H9 (cell line): ENCODE measurements at regions not wholly inside any gene's neighbourhood (a gene's known extent, or its start where the extent isn't known, plus 50 kb on each side); places are given as distances from the start of the nearest gene placed in this dataset.

Source experiments
- DNase-seq: peaks from one replicate; pipeline ENCODE4 v3.0.0-alpha.2; 2017
- H2AFZ ChIP-seq: one replicate; pipeline ENCODE4 v1.6.1; 2013; ENCODE audit warnings: mild to moderate bottlenecking, low read length, control low read depth, moderate library complexity
- H2AK5ac ChIP-seq: 2 replicates; pipeline ENCODE4 v1.6.1; 2013; ENCODE audit warnings: low read length, control low read depth, mixed read lengths; ENCODE audit not compliant: insufficient read length
- H2BK120ac ChIP-seq: one replicate; pipeline ENCODE4 v1.6.1; 2013; ENCODE audit warnings: low read depth, mild to moderate bottlenecking, low read length, control low read depth, inconsistent platforms; ENCODE audit not compliant: poor library complexity, severe bottlenecking
- H2BK12ac ChIP-seq: 2 replicates; pipeline ENCODE4 v1.6.1; 2013; ENCODE audit warnings: low read length, control low read depth, mixed read lengths, low read depth; ENCODE audit not compliant: insufficient read length
- H2BK15ac ChIP-seq: 2 replicates; pipeline ENCODE4 v1.6.1; 2013; ENCODE audit warnings: low read depth, low read length, control low read depth
- H2BK20ac ChIP-seq: one replicate; pipeline ENCODE4 v1.6.1; 2013; ENCODE audit warnings: low read depth, mild to moderate bottlenecking, low read length, control low read depth, inconsistent platforms; ENCODE audit not compliant: poor library complexity, severe bottlenecking
- H2BK5ac ChIP-seq: 2 replicates; pipeline ENCODE4 v1.6.1; 2013; ENCODE audit warnings: low read length, control low read depth, mixed read lengths; ENCODE audit not compliant: insufficient read length
- H3K14ac ChIP-seq: 2 replicates; pipeline ENCODE4 v1.6.1; 2013; ENCODE audit warnings: low read length, control low read depth; ENCODE audit not compliant: insufficient read depth
- H3K18ac ChIP-seq: 2 replicates; pipeline ENCODE4 v1.6.1; 2013; ENCODE audit warnings: low read depth, mild to moderate bottlenecking, mixed read lengths, low read length, control low read depth; ENCODE audit not compliant: insufficient read length
- H3K23ac ChIP-seq: 2 replicates; pipeline ENCODE4 v1.6.1; 2013; ENCODE audit warnings: low read length, control low read depth, mixed read lengths, low read depth; ENCODE audit not compliant: insufficient read length
- H3K23me2 ChIP-seq: 2 replicates; pipeline ENCODE4 v1.6.1; 2013; ENCODE audit warnings: low read depth, mild to moderate bottlenecking, mixed read lengths, low read length, control low read depth; ENCODE audit not compliant: insufficient read length, poor library complexity, severe bottlenecking
- H3K27ac ChIP-seq: 2 replicates; pipeline ENCODE4 v1.5.1; 2013; ENCODE audit warnings: low read length, control low read depth, mixed read lengths, low read depth; ENCODE audit not compliant: insufficient read length
- H3K27me3 ChIP-seq: 2 replicates; pipeline ENCODE4 v1.6.1; 2013; ENCODE audit warnings: low read length, control low read depth, inconsistent platforms; ENCODE audit not compliant: insufficient read depth
- H3K4ac ChIP-seq: 2 replicates; pipeline ENCODE4 v1.6.1; 2013; ENCODE audit warnings: low read depth, mild to moderate bottlenecking, control low read depth, inconsistent platforms, low read length, moderate library complexity
- H3K4me1 ChIP-seq: 2 replicates; pipeline ENCODE4 v1.6.1; 2013; ENCODE audit warnings: low read length, control low read depth, inconsistent platforms; ENCODE audit not compliant: insufficient read depth
- H3K4me2 ChIP-seq: 2 replicates; pipeline ENCODE4 v1.6.1; 2013; ENCODE audit warnings: low read length, control low read depth, mixed read lengths; ENCODE audit not compliant: insufficient read length, insufficient read depth
- H3K56ac ChIP-seq: 2 replicates; pipeline ENCODE4 v1.6.1; 2013; ENCODE audit warnings: low read depth, mild to moderate bottlenecking, mixed read lengths, low read length, control low read depth; ENCODE audit not compliant: insufficient read length
- H3K79me1 ChIP-seq: 2 replicates; pipeline ENCODE4 v1.6.1; 2013; ENCODE audit warnings: low read depth, mild to moderate bottlenecking, moderate library complexity, low read length, control low read depth, inconsistent platforms; ENCODE audit not compliant: insufficient read depth, poor library complexity, severe bottlenecking
- H3K79me2 ChIP-seq: 2 replicates; pipeline ENCODE4 v1.6.1; 2013; ENCODE audit warnings: low read length, control low read depth, inconsistent platforms; ENCODE audit not compliant: insufficient read depth
- H3K9ac ChIP-seq: 2 replicates; pipeline ENCODE4 v1.6.1; 2013; ENCODE audit warnings: low read length, control low read depth, mixed read lengths; ENCODE audit not compliant: insufficient read length; ENCODE audit errors: extremely low read depth
- H3K9me3 ChIP-seq: one replicate; pipeline ENCODE4 v1.6.1; 2013; ENCODE audit warnings: low read depth, low read length, inconsistent platforms; ENCODE audit not compliant: control insufficient read depth
- H3T11ph ChIP-seq: one replicate; pipeline ENCODE4 v1.6.1; 2013; ENCODE audit warnings: mild to moderate bottlenecking, low read length, control low read depth, inconsistent platforms
- H4K20me1 ChIP-seq: one replicate; pipeline ENCODE4 v1.6.1; 2013; ENCODE audit not compliant: control insufficient read depth, insufficient read length, insufficient read depth
- H4K5ac ChIP-seq: 2 replicates; pipeline ENCODE4 v1.6.1; 2013; ENCODE audit warnings: low read depth, mild to moderate bottlenecking, mixed read lengths, low read length, control low read depth; ENCODE audit not compliant: insufficient read length
- H4K8ac ChIP-seq: replicated peaks from 2 replicates; pipeline ENCODE4 v1.6.1; 2013; ENCODE audit warnings: low read length, control low read depth, mixed read lengths, low read depth; ENCODE audit not compliant: insufficient read length
- H4K91ac ChIP-seq: 2 replicates; pipeline ENCODE4 v1.6.1; 2013; ENCODE audit warnings: low read depth, mild to moderate bottlenecking, moderate library complexity, mixed read lengths, low read length, control low read depth; ENCODE audit not compliant: insufficient read length
- H3K27ac Mint-ChIP-seq, 3 experiments: 2 replicates in 2 of 3; 3 replicates in 1 of 3; pipeline ENCODE4 v1.8.0; 2020 to 2021; ENCODE audit warnings: mixed read lengths in 3 of 3, mild to moderate bottlenecking in 1 of 3, moderate library complexity in 1 of 3
- H3K27me3 Mint-ChIP-seq: 2 replicates; pipeline ENCODE4 v1.8.0; 2021; ENCODE audit warnings: low read depth, mild to moderate bottlenecking, moderate library complexity, mixed read lengths
- H3K36me3 Mint-ChIP-seq, 3 experiments: 2 replicates in 2 of 3; 3 replicates in 1 of 3; pipeline ENCODE4 v1.8.0; 2020 to 2021; ENCODE audit warnings: low read depth in 3 of 3, mixed read lengths in 3 of 3; ENCODE audit not compliant: insufficient read depth in 1 of 3
- H3K4me1 Mint-ChIP-seq, 2 experiments: 2 replicates each; pipeline ENCODE4 v1.8.0; 2020; ENCODE audit warnings: mixed read lengths in 2 of 2
- H3K4me3 Mint-ChIP-seq, 2 experiments: 2 replicates in 1 of 2; 3 replicates in 1 of 2; pipeline ENCODE4 v1.8.0; 2020 to 2021; ENCODE audit warnings: mild to moderate bottlenecking in 2 of 2, mixed read lengths in 2 of 2, moderate library complexity in 1 of 2
- H3K9me3 Mint-ChIP-seq, 2 experiments: 2 replicates in 1 of 2; 3 replicates in 1 of 2; pipeline ENCODE4 v1.8.0; 2020; ENCODE audit warnings: mild to moderate bottlenecking in 2 of 2, mixed read lengths in 2 of 2, moderate library complexity in 1 of 2
- WGBS: extraction: QIAGEN DNeasy Blood & Tissue Kit; methylation state at CpG from one replicate; pipeline ENCODE4 v1.1.7; 2013; ENCODE audit warnings: missing lambda C conversion rate, low lambda C conversion rate, mixed read lengths; ENCODE audit not compliant: insufficient read length; ENCODE audit errors: extremely low coverage; 5-methylcytosine and 5-hydroxymethylcytosine counted together
- TF ChIP-seq, protein P1 (sequence below): fragments of 200-600 bp; sonication (generic); conservative IDR thresholded peaks from 3 replicates; pipeline ENCODE4 v1.8.0; 2021; ENCODE audit warnings: antibody characterized with exemption, mild to moderate bottlenecking

DNA sequence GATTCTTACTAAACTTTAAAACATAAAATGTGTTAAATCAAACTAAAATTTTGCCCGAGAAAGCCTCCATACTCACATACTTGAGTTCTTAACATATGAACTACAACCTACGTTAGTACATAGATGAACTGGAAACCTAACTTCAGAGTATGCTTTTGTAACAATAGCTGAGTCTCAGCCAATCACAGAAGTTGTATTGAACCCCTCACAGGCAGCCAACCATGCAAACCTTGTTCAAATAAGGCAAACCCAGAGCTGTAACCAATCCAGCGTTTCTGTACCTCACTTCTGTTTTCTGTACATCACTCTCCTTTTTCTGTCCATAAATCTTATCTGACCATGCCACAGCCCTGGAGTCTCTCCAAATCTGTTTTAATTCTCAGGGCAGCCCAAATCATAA lies 157.3 kb upstream of the COL1A2 start:
- no peak overlapping the region for H2AFZ ChIP-seq
- H4K20me1 ChIP-seq, result no peaks in the 10 kb centered on the region
- no peak overlapping the region for H2BK20ac ChIP-seq
- H3K79me1 ChIP-seq, result no peaks in the 10 kb centered on the region
- Mint-ChIP-seq H3K4me3 (no peak overlapping the region; a peak in 1 of 5 replicates), H3K36me3 (no peaks in the 10 kb centered on the region), H3K27me3 (peaks cover 94% of the 10 kb centered on the region), H3K4me1 (peaks cover 4 to 9% of the 10 kb centered on the region in 2 experiments), H3K9me3 (no peaks in the 10 kb centered on the region; a peak in 1 of 5 replicates), H3K27ac (no peak overlapping the region)
- DNase-seq, result no peak
- no peaks in the 10 kb centered on the region for H3K79me2 ChIP-seq
- no peak overlapping the region for H4K8ac ChIP-seq
- no peak overlapping the region for H2AK5ac ChIP-seq
- TF ChIP-seq, protein P1, sequence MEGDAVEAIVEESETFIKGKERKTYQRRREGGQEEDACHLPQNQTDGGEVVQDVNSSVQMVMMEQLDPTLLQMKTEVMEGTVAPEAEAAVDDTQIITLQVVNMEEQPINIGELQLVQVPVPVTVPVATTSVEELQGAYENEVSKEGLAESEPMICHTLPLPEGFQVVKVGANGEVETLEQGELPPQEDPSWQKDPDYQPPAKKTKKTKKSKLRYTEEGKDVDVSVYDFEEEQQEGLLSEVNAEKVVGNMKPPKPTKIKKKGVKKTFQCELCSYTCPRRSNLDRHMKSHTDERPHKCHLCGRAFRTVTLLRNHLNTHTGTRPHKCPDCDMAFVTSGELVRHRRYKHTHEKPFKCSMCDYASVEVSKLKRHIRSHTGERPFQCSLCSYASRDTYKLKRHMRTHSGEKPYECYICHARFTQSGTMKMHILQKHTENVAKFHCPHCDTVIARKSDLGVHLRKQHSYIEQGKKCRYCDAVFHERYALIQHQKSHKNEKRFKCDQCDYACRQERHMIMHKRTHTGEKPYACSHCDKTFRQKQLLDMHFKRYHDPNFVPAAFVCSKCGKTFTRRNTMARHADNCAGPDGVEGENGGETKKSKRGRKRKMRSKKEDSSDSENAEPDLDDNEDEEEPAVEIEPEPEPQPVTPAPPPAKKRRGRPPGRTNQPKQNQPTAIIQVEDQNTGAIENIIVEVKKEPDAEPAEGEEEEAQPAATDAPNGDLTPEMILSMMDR, result no peak
- H3K23me2 ChIP-seq, result no peaks in the 10 kb centered on the region
- H3K56ac ChIP-seq, result no peak overlapping the region
- no peak overlapping the region for H2BK120ac ChIP-seq
- H3T11ph ChIP-seq, result no peak overlapping the region
- no peak overlapping the region for H3K14ac ChIP-seq
- H3K27me3 ChIP-seq, result peaks cover 31% of the 10 kb centered on the region; the same call in 1 of the 2 replicates
- H3K9me3 ChIP-seq, result no peaks in the 10 kb centered on the region
- no peak overlapping the region for H4K5ac ChIP-seq
- no peak overlapping the region for H4K91ac ChIP-seq
- no peak overlapping the region for H2BK5ac ChIP-seq
- H3K18ac ChIP-seq, result no peak overlapping the region
- no CpG with 5 or more reads among the region's 3 CpGs for WGBS
- no peaks in the 10 kb centered on the region for H3K4me1 ChIP-seq
- no peak overlapping the region for H2BK12ac ChIP-seq
- H2BK15ac ChIP-seq, result no peak overlapping the region
- H3K27ac ChIP-seq, result no peak overlapping the region
- no peak overlapping the region for H3K9ac ChIP-seq
- no peak overlapping the region for H3K4me2 ChIP-seq
- no peak overlapping the region for H3K4ac ChIP-seq
- no peak overlapping the region for H3K23ac ChIP-seq
